GM19324 (cell line): ENCODE measurements at regions not wholly inside any gene's neighbourhood (a gene's known extent, or its start where the extent isn't known, plus 50 kb on each side); places are given as distances from the start of the nearest gene placed in this dataset.
A peak's percentile ranks its signal among the peaks of the same experiment; 100 is the strongest.

Experiments used
- ATAC-seq: cut with Tn5 transposase; IDR thresholded peaks from one replicate; pipeline ENCODE4 v1.9.1; 2021; ENCODE audit warnings: mild to moderate bottlenecking, moderate library complexity; ENCODE audit not compliant: unreplicated experiment, low FRiP score

DNA sequence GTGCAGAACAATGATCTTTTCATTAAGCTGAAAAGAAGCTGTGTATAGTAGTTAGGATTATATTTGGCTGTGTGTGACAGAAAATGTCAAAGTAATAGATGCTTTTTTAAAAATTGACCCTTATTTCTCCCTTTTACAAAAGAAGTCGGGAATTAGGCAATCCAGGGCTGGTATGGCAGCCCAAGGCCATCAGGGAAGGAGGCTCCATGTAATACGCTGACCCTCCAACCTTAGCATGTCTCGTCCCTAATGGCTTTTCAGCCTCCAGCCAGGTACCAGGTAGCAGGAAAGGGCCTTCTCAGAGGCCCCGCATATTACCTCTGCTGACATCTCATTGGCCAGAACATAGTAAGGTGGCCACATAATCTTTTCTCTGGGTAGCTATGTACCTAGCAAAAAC, 79.7 kb downstream of the VCPKMT start:
- ATAC-seq = no peak

DNA sequence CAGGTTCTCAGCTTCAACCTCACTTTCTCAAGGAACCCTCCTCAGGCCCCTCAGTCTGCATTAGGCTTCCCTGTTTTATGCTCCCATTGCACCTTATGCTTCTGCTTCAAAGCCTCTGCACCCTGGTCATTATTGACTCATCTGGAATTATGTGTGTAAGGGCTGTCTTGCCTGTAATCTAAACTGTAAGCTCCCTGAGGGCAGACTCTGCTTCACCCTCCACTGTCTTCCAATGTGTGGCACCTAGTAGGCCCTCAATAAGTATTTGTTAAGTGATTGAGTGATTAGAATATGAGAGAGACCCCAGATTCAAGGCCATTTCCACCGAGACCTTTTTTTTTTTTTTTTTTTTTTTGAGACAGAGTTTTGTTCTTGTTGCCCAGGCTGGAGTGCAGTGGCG, 79.1 kb downstream of the VCPKMT start:
- ATAC-seq = no peak

- no peak for ATAC-seq
Observed at GRCh38 chr14:50037852-50038251, 78.5 kb downstream of the VCPKMT start.

DNA sequence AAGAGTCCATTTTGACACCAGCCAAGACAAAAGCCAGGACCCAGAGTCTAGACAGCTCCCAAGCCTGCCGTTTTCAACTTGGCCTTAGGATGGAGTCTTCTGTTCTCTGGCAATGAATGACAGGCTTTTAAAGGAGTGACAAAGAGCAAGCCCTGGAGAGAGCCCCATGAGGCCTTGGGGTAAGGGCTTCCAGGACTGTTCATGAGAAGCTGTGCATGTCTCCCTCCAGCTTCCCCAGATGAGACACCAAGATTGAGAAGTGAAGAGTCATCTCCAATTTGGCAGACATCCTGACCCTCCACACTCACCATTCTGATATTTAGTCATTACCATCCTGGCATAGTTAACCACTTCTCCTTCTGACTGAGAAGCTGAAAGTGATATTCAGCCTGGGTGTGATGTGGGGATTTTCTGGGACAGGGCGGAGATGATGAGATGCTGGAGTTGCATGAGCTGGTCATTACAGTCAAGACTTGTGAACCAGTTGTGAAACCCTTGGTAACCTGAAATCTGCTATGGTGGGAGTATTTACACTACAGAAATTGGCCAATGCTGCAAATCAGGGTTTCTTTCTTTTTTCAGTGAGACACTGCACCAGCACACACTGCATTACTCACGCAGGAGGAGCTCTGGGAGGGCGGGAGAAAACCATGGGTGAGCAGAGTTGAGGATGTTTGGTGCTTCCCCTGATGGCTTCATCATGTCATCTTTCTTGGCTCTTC, 77.8 kb downstream of the VCPKMT start:
- peak; percentile 69 for ATAC-seq

DNA sequence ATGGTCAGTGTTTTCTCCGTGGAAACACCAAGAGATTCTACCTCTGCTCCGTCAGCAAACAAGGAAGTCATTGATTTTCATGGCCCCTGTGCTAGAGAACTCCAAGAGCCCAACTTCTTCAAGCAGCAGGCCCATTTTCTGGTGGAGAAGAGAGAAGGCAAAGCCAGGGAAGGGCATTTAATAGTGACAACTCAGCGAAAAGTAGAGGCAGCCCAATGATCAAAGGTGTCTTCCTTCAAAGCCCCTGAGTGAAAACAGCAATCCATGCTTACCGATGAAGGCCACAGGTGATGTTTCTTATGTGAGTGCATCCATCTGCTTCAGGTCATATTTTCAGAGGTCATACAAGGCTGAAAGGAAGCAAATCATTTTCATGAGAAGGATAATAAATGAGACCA, 77.3 kb downstream of the VCPKMT start:
- ATAC-seq = no peak

DNA sequence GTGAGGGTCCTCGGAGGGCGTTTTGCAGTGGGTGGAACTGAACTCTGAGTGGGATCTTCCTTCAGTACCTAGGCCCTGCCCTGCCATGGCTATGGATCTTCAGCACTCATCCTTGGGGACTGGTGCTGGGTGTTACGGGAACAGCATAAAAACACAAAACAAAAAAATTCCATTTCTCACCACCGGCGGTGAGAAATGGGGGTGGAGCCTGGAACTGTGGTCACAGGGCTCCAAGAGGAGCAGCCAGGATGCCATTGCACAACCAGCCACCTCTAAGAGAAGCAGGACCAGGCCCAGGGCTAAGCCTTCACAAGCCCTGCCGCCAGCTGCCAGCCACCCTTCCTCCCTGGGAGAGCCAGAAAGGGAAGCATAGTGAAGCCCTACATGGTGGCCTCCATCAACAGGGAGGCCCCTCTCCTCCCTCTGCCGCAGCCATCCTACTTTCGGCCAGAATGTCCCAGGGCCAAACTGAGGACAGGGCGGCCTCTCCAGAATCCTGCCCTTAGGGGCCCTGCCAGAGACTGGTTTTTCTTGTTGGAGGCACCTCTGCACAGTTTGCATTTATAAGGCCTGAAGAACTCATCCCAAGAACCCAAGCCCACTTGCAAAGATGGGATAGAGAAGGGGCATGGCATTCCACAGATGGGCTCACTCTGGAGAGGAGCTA, 76.5 kb downstream of the VCPKMT start:
- ATAC-seq = no peak

- no peak for ATAC-seq
Observed at GRCh38 chr14:50040401-50040775, 76.0 kb downstream of the VCPKMT start.

- no peak for ATAC-seq
Observed at GRCh38 chr14:50040895-50041465, 75.4 kb downstream of the VCPKMT start.

DNA sequence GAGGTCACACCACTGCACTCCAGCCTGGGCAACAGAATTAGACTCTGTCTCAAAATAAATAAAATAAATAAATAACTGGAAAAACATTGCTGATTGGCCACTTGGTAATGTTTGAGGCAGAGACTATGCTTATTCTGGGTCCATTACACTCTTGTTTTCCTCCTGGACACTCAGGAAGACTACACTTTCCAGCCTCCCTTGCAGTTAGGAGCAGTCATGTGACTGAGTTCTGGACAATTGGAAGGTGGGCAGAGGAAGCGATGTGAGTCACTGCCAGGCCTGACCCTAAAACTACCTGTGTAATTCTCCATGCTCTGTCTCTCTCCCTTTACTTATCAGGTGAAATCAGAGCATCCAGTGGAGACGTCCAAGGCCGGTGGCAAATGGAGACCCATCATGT, 74.4 kb downstream of the VCPKMT start:
- ATAC-seq = no peak

DNA sequence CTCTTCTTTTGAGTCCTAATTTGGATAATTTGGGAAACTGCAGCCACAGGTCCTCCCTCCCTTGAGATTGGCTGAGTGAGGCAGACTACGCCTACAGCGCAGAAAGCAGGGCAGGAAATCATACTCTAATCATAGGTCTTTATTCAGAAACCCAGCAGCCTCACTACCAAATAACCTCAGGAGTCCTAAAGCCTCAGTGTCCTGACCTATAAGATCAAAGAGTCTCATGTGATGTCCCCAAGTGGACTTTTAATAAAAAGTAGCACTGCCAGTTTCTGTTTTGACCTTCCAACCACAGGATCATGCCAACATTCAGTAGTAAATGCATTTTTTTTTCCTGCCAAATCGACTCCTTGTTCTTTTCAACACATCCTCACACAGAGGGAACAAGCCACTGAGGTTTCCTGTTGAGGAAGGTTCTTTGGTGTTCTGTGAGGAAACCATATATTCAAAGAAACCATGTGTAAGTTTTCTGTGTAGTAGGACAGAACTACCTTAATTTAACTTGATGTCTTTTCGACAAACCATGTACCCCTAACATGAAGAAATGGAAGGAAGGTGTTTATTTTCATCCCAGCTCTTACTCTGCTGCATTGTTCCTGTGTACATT, 72.2 kb downstream of the VCPKMT start:
- no peak for ATAC-seq

- ATAC-seq = peak; percentile 68
Observed at GRCh38 chr14:50045039-50045711, 71.2 kb downstream of the VCPKMT start.

DNA sequence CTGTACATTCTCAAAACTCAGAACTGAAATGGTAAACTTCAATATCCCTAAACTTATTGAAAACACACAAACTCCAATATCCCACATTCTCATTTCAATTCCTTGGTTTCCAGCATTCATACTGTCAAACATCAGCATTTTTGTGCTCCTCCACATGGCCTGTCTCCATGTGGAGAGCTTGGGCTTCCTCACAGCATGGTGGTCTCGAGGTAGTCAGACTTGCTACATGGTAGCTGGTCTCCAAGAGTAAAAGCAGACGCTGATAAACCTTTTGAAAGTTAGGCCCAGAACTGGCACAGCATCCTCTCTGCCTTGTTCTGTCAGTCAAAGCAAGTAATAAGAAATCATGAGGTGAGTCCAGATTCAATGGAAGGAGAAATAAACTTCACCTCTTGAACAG, 70.5 kb downstream of the VCPKMT start:
- ATAC-seq = no peak

- peak; percentile 53 for ATAC-seq
Observed at GRCh38 chr14:50047274-50047676, 69.1 kb downstream of the VCPKMT start.

DNA sequence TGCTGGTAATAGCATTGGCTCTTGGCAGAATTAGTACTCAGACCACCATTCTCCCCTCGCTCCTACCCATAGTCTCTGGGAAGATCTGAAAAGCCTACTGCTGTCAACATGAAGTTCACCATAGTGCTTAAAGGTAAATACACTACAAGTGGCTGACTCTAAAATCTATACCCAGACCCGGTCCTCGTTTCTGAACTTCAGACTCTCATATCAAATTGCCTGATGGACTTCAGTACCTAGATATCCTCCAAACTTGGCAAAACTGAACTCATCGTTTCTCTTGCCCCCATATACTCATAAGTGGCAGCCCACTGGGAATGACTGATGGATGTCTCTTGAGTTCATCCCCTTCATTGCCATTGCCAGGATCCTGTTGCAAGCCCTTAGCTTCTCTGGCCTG, 67.3 kb downstream of the VCPKMT start:
- ATAC-seq = no peak

DNA sequence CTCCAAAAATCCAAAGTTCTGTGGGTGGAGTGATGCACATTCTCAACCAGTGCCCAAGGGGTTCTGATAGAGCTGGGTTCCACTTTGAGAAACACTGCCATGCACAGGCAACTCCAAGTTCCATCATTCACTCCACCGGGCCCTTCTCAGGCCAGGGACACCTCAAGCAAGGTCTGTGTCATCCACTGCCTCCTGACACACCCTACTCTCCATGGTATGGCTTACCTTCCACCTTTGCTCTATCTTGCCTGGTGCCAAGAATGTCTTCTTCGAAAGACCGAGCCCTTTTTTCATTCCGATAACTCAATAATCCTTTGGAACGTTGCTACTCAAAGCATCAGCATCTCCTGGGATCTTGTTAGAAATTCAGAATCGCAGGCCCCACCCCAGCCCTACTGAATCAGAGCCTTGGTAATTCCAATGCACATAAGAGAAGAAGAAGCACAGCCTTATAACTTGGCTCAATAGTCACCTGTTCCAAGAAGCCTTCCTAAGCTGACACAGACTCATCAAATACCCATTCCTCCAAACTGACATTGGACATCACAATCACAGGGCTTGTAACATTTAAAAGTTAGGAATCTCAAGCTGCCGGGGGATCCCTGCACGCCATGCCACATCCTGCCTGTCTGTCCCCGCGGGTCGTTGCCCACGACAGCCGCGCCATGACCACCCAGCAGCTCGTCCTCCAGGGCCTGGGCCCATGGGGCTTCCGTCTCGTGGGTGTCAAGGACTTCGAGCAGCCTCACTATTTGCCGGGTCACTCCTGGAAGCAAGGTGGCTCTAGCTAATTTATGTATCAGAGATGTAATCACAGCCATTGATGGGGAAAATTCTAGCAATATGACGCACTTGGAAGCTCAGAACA, 66.4 kb downstream of the VCPKMT start:
- ATAC-seq = no peak

DNA sequence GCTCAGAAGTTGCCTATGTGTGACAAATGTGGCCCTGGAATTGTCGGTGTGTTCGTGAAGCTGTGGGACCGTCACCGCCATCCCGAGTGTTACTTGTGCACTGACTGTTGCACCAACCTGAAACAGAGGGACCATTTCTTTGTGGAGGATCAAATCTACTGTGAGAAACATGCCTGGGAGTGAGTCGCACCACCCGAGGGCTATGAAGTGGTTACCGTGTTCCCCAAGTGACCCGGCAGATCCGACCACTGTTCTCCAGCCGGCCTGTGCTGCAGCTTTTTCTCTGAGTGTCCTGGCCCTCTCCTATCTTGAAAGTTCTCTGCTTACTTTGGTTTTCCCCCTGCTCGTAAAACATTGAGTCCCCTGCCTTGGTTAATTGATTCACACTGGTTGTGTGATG, 65.3 kb downstream of the VCPKMT start:
- ATAC-seq = no peak

- no peak for ATAC-seq
Observed at GRCh38 chr14:50051706-50052105, 64.7 kb downstream of the VCPKMT start.

DNA sequence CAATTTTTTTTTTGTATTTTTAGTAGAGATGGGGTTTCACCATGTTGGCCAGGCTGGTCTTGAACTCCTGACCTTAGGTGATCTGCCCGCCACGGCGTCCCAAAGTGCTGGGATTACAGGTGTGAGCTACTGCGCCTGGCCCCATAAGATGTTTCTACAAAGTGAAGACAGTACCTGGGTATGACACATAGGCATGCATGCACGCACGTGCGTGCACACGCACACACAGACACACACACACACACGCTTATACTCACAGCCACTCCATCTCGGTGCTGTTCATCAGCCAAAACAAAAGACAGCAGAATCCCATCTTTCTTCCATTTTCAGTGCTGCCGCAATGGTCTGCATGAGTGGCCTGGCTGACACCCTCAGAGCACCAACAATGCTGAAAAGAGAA, 63.9 kb downstream of the VCPKMT start:
- ATAC-seq = no peak

GRCh38 chr14:50053935-50054334, 62.4 kb downstream of the VCPKMT start:
- ATAC-seq = no peak
